HG03196 (cell line): ENCODE measurements at regions not wholly inside any gene's neighbourhood (a gene's known extent, or its start where the extent isn't known, plus 50 kb on each side); places are given as distances from the start of the nearest gene placed in this dataset.

Source experiments
- ATAC-seq: cut with Tn5 transposase; IDR thresholded peaks from one replicate; pipeline ENCODE4 v1.9.1; 2021; ENCODE audit not compliant: unreplicated experiment

- ATAC-seq, result no peak
Observed at GRCh38 chr6:18335948-18336347, 51.2 kb upstream of the RNF144B start.

GRCh38 chr6:18334251-18334650 is 52.9 kb upstream of the RNF144B start:
- ATAC-seq, result no peak

DNA sequence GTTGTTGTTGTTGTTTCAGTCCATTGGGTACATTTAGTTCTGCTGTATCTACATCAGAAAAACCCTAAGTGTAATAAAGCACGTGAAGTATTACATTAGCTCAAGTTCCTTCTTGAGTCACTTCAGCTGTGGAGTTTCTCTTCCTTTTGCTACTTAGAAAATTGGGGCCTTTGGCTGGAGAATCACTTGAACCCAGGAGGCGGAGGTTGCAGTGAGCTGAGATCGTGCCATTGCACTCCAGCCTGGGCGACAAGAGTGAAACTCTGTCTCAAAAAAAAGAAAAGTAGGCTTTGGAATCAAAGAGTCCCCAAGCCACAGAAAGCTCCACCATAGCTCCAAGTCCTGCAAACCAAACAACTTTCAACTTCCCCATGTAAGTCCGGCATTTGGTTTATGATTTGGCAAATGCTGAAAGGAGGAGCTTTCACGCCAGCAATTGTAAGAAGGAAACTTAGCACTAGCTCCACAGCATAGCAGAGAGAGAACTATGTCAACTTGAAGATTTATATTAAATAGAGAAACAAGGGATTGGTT is 56.5 kb upstream of the RNF144B start:
- no peak for ATAC-seq

DNA sequence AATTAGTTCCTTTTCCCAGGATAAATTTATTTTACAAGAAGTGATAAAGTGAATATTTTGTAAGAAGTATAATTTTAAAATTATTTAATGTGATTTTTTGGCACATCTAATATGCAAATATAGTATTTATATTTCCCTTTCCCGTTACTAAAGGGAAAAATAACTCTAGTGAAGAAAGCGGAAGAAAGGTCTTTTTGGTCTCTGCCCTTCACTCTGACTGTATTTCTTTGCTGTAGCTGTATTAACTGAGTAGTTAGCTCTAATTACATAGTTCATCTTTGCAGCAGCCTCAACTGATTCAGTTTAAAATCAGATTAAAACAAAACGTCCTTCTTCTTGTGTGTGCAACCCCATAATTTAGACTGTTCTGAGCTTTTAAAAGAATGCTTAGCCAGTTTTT is 57.4 kb upstream of the RNF144B start:
- no peak for ATAC-seq

DNA sequence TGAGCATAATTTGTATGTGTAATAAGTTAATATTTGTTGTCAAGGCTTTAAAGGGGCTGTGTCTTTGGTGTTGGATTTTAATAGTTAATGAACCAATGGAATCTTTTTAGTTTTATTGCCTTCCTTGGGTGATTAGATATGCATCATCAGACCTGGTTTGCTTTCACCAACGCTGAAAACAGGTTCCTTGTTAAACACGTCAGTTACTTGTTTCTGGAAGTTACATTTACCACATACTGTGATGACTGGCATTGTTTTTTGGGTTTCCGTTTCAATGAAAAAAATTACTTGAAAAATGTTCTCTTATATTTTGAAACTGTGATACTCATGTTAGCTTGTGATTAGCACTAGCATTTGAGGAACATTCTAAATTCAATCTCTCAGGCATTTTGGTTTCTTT is 58.6 kb upstream of the RNF144B start:
- no peak for ATAC-seq

- ATAC-seq, result no peak
Observed at GRCh38 chr6:18328070-18328469, 59.1 kb upstream of the RNF144B start.

DNA sequence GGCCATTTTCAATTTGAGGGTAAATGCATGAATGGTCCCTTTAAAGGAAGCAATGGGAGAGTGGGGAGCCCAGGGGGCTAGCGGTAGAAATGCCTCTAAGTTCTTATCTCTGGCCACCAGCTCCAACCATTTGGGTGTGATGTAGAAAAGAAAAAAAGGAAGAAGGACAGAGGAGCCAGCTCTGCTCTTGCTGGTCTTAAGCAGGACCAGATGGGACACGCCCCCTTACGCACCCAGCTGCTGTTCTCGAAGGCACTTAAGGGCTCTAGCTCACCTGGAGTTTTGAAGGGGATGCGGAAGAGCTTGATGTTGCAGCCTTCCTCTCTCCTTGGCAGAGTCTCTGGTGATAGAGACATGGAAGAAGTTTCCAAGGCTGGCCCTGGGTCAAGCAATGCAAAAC is 59.5 kb upstream of the RNF144B start:
- ATAC-seq, result no peak

- no peak for ATAC-seq
Observed at GRCh38 chr6:18326980-18327379, 60.2 kb upstream of the RNF144B start.

GRCh38 chr6:18326001-18326400 is 61.1 kb upstream of the RNF144B start:
- no peak for ATAC-seq

- no peak for ATAC-seq
Observed at GRCh38 chr6:18324706-18325042, 60.3 kb upstream of the DEK start.

DNA sequence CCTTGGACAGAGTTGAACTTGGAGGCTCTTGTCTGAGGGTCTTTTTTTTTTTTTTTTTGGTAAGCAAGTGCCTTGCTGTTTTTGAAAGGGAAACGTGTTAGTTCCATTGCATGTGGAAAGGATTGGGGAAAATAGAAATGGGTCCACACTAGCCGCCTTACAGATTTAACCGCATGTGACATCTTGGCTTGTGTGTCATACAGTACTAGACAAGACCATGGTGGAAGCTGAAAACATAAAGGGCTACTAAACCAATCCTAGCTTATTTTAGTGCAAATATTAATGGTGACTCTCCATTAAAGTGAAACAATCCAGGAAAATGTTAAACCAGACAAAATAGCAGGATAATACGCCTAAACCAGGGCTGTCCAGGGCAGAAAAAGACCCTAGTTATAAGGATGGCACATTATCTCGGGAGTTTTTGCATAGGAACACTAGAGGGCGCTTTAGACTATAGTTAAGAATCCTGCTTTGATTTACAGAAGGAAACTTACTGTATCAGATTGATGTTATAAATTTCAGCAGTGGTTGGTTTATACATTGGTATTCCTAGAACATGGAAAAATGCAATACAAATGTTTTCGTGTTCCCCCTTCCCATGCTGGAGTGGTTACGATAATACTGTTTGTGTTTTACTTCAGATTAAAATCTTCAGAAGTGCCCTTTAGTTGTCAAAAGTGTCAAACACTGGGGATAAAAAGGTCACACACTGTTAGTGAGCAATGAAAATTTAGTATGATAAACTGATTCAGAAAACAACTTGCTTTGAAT is 59.8 kb upstream of the DEK start:
- ATAC-seq, result peak; percentile 54

GRCh38 chr6:18317850-18318249 is 53.5 kb upstream of the DEK start:
- ATAC-seq, result no peak

DNA sequence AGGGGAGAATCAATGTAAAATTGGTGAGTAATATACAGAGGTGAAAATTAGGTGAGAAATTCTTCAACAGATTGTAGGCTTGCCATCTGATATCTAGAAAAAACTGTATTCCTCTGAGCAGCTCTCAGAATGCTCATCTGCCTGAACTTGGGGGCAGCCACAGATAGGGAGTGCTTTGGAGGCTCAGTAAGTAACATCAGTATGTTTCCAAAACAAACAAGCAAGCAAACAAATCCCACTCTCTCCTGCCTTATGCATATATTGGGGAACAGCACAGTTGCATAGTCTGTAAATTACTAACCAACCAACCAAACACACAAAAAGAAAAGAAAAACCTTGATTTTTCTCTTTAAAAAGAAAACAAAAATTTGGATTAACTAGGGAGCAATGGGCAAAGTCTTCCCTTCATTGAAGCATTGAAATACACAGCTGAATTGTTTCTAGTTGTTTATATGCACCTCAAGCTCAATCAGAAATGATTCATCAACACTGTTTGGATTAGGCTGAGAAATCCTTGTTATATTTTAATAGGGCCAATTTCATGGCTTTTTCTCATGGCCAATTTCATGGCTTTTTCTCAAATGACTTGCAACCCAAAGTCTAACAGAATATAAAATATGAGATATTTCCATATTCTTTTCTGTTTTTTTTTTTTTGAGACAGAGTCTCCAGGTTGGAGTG is 50.1 kb upstream of the DEK start:
- ATAC-seq, result no peak
